COLO829 (cell line): ENCODE measurements at regions not wholly inside any gene's neighbourhood (a gene's known extent, or its start where the extent isn't known, plus 50 kb on each side); places are given as distances from the start of the nearest gene placed in this dataset.
A peak's percentile ranks its signal among the peaks of the same experiment; 100 is the strongest.

ENCODE experiments used
- DNase-seq: peaks from one replicate; pipeline ENCODE4 v3.0.0; 2012; ENCODE audit warnings: low spot score

GRCh38 chr6:153625089-153625488 lies 414.0 kb upstream of the OPRM1 start:
- peak; percentile 11 for DNase-seq

DNA sequence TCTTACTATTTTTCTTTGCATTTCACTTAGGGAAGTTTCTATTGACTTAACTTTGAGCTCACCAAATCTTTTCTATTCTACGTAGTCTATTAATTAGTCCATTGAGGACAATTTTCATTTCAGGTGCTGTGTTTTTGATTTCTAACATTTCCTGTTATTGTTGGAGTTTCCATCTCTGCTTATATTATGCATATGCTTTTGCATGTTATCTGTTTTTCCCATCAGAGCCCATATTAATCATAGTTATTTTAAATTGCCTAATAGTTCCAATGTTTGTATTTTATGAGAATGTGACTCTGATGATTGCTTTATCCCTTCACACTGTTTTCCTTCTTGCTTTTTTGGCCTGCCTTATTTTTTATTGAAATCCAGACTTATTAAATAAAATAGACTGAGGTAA lies 414.5 kb upstream of the OPRM1 start:
- DNase-seq = no peak

GRCh38 chr6:153623496-153623895 lies 415.5 kb upstream of the OPRM1 start:
- no peak for DNase-seq

- DNase-seq = no peak
These were observed 417.5 kb upstream of the OPRM1 start for GRCh38 chr6:153621491-153621890.

DNA sequence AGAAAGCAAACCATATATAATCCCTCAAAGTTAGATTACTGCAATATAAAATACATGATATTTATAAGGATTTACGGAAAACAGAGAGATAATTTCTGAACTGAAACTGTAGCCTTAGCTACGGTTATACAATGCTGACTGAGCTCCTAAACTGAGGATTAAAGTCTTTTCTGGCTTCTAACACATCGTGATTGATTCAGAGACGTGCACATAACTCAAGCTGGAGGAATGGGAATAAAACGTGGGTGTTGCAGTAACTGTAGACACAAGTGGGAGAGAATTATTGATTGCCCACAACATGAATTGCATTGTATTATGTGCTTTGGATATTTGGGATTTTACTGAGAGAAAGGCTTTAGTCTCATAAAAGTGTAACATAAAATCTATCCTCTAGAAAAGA lies 418.0 kb upstream of the OPRM1 start:
- DNase-seq = no peak

- DNase-seq = no peak
These were observed 420.4 kb upstream of the OPRM1 start for GRCh38 chr6:153618371-153619322.

DNA sequence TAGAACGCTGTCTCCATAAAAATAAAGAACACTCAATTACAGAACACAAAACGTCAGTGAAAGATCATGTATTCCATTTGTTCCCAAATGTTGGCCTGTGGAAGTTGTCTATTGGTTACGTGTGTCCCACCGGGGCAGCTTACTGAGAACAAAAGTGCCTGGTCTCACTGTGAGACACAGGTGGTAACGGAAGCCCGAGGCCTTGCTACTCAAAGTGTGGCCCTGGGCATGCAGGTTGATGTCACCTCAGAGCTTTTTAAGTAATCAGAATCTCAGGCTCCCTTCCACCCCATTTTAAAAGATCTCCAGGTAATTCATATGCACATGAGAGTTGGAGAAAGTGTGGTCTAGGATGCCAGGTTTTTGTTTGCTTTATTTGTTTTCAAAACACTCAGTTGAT lies 422.5 kb upstream of the OPRM1 start:
- DNase-seq = no peak

DNA sequence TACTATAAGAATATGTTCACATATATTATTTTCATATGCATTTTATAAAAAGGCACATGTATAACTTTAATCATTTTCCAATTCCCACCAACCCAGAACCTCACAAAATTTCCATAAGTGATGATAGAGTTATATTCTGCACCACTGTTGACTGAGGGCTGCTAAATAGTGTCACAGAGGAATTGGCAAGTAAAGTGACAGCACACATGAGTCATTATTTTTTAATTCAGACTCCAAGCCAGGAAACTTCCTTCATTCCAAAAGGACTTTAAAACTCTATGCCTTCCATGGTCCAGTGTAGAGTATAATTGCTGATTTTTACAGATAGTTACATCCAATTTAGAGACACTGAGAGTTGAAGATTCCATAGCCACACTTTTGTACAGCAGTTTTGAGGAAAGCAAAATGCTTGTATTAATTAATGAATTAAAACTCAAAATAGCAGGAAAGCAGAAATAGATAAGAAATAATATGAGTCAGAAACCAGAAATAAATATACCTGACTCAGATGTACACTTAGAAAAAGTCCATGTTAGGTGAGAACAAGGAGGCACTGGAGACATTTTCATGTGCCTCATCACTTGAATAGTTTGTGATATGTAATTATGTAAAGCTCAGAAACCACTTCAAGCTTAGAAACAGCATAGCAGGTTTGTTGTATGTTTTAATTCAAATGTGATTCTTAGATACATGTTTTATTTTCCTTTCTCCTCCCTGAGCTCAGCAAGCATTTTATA lies 425.2 kb upstream of the OPRM1 start:
- no peak for DNase-seq

DNA sequence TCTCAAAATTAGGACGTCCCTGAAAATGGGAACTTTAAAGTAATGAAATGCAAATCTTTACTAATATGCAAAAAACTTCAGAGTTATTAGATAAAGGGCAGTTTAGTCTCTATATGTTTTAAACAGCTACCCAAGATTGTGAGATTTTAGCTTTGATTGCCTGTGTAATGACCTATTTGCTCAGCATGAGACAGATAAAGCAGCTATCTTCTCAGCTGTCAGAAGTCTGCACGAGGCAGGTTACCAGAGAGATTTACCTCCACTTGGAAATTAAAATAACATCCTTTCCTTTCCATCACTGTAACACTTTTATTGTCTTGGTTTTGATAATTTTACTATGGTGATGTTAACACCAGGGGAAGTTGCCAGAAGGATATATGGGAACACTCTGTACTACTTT lies 436.6 kb upstream of the OPRM1 start:
- DNase-seq = no peak

- DNase-seq = no peak
These were observed 439.1 kb upstream of the OPRM1 start for GRCh38 chr6:153599901-153600300.

- peak; percentile 1 for DNase-seq
These were observed 443.1 kb upstream of the OPRM1 start for GRCh38 chr6:153595903-153596302.

GRCh38 chr6:153594871-153595270 lies 444.2 kb upstream of the OPRM1 start:
- DNase-seq = no peak

GRCh38 chr6:153591159-153591558 lies 447.9 kb upstream of the OPRM1 start:
- DNase-seq = no peak

- DNase-seq = no peak
These were observed 448.6 kb upstream of the OPRM1 start for GRCh38 chr6:153590411-153590810.

GRCh38 chr6:153588330-153588729 lies 450.7 kb upstream of the OPRM1 start:
- DNase-seq = no peak

DNA sequence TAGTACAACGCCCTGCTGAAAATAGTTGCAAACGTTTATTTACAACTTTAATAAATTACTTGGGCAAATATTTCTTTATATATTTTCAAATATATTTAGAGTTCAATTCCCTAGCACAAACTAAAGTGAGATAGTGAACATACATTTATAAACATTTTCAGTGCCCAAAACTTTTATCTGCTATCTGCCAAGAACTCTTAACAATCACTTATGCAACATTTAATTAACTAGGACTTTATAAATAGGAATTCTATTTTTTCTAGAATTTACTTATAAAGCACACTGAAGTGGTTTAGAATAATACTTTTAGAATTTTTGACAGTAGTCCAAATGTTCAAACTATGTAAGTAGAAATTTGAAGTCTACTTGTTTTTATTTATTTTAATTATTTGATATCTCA lies 452.6 kb upstream of the RGS17 start:
- no peak for DNase-seq

GRCh38 chr6:153580776-153581175 lies 449.7 kb upstream of the RGS17 start:
- DNase-seq = no peak

DNA sequence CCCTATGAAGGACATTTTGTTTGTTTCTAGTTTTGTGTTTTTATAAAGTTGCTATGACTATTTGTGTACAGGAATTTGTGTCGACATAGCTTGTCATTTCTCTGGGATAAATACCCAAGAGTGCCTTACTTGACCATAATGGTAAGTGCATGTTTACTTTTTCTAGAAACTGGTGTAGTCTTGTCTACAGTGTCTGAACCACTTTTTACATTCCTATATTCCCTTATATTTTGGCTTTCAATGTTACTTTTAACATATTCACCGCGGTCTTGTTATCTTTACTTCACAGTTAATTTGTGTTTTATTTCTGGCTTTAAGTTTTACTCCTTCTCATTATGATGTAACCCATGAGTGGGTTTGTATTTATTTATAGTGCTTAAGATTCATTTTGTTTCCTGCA lies 444.4 kb upstream of the RGS17 start:
- no peak for DNase-seq

GRCh38 chr6:153574231-153574630 lies 443.1 kb upstream of the RGS17 start:
- DNase-seq = no peak

DNA sequence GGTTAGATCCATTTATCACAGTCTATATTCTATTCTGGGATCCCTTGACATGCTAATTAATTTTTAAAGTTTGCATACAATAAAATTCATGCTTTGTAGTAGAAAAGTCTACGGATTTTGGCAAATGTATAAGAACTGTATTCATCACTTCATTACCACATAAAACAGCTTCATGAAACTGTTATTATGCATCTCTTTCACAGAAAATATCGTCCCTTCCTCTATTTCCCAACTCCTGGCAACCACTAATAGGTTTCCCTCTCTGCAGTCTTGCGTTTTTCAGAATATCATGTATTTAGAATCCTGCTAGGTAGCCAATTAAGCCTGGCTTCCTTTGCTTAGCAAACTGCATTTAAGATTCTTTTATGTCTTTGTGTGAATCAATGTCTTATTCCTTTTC lies 441.3 kb upstream of the RGS17 start:
- DNase-seq = no peak

DNA sequence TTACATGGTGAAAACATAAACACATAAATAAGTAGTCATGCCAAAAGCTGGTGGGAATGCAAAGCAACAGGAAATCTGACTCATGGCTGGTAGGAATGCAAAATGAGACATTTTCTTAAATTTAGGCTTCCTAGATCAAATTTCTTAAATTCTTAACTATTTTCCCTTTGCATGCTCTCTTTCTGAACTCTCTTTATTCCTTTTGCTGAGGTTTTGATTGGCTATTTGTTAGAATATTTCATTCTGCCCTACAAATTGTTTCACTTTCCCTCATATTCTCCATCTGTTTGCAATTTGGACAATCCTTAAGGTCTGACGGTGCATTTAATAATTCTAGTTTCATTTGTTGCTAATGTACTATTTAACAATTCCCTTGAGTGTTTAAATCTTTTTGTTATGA lies 437.5 kb upstream of the RGS17 start:
- DNase-seq = no peak

GRCh38 chr6:153564803-153565202 lies 433.7 kb upstream of the RGS17 start:
- DNase-seq = no peak

GRCh38 chr6:153563001-153563400 lies 431.9 kb upstream of the RGS17 start:
- DNase-seq = no peak
